Middle frontal gyrus (tissue), 1 donor: ENCODE measurements at regions not wholly inside any gene's neighbourhood (a gene's known extent, or its start where the extent isn't known, plus 50 kb on each side); places are given as distances from the start of the nearest gene placed in this dataset.
A peak's percentile ranks its signal among the peaks of the same experiment; 100 is the strongest.

Experiments used
- DNase-seq: peaks from one replicate; pipeline ENCODE4 v3.0.0-alpha.2; 2015; ENCODE audit warnings: low spot score; ENCODE audit errors: extremely low spot score

DNA sequence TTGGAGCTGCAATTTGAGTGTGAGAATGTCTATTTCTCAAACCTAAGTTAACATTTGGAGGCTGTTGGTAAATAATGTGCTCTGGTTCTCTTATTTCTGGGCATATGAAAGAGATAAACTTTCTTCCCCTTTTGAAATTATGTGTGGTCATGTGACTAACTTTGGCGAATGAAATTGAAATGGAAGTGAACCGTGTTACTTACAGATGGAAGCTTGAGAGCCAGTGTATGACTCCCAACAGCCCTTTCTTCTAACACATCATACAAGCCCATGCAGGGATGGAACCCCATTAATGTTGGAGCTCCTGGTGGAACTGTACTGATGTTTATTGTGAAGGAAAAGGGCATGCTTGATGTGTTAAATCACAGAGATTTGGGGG is 725.8 kb downstream of the TSN start:
- DNase-seq: no peak

DNA sequence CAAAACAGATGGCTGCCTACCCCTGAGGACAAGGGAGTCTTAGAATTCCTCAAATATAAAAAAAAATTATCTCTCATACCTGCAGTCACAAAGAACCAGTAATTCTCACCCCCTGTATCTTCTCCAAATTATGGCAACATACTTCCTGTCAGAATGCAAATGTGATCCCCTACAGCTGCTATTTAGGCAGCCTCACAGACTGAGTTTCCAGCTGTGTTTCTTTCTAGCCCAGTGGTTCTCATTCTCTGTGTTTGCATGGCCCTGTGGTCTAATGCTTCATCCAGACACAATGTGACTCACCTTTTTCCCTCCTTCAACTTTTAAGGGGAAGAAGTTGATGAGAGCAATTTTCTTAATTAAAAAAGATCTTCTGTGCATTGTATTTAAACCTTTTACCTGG is 726.3 kb downstream of the TSN start:
- no peak for DNase-seq

DNA sequence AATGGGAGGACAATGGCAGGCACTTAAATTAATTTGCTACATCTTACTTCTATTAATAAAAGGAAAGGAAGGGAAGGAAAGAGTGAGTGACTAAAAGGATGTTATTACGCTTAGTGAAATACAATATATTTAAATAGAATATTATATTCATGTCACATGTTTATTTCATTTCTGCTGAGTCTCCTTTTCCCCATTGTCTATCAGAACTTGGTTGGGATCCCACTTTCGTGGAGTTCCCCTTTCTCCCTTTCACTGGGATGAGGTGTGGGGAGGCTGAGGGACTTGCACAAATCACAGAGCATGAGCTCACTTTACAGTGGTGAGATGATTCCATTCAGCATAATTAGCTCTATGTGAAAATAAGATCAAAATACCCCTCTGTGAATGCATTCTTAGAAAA is 730.6 kb downstream of the TSN start:
- no peak for DNase-seq

DNA sequence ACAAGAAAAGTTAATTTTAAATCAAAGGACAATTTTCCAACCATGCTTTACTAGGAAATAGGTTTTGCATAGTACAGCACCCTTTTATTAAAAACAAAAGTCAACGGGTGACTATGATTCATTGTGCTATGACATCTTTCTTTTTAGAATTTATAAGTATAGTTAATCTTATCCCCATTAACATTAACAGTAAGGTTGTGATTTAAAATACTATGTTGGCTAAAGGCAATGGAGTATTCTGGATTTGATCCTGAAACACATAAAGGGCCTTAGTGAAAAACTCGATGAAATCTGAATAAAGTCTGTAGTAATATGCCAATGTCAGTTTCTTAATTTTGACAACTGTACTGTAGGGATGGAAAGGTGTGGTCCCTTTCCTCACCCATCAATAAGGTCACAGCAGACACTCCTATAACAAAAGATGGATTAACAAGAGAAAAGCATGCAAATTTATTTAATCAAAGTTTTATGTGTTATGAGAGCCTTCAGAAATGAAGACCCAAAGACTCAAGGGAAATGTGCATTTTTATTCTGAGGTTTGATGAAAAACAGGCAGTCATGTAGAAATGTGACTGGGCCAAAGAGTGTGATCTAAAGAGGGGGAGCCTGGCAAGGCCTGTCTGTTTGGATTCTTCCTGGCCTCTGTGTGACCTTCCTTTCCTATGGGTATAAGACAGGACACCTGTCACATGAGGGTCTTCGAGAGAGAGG is 731.4 kb downstream of the TSN start:
- no peak for DNase-seq

DNA sequence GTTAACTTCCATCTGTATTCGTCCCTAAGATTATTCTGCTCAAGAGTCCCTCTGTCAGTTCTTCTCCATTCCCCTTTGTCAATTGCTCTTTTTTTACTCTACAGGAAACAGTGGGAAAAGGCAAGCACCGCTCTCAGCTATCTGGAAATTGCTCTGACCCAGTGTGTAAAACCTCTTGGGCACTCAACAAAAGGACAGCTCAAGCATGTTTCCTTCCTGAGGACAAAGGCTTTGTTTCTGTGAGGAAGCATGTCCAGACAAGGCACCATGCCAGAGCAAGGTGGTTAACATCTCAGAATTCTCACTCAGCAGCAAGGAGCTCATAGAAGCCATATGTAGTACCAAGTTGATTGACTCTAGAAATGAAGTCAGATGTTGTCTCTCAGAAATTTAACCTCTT is 735.6 kb downstream of the TSN start:
- no peak for DNase-seq

DNA sequence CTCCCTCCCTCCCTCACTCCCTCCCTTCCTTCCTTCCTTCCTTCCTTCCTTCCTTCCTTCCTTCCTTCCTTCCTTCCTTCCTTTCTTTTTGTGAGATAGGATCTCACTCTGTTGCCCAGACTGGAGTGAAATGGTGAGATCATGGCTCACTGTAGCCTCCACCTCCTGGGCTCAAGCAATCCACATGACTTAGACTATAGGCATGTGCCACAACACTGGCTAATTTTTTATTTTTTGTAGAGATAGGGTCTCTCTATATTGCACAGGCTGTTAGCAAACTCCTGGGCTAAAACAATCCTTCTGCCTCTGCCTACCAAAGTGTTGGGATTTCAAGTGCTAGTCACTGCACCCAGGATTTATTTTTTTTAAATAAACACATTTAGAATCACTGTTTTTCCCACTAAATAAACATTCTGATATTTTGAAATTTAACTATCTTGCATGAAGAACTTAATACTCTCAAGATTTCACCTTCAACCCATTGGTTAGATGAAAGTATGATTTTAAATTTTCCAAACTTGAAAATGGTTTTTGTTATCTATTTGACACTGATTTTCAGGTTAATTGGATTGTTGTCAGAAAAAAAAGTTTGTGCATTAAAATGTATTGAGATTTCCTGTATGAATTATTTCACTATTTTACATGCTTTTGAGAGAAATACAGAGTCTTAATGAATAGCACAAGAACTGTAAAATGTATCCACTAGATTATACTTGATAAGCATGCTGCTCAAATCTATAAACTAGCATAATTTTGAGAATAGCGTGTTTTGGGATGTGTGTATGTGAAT is 745.1 kb downstream of the TSN start:
- no peak for DNase-seq

DNA sequence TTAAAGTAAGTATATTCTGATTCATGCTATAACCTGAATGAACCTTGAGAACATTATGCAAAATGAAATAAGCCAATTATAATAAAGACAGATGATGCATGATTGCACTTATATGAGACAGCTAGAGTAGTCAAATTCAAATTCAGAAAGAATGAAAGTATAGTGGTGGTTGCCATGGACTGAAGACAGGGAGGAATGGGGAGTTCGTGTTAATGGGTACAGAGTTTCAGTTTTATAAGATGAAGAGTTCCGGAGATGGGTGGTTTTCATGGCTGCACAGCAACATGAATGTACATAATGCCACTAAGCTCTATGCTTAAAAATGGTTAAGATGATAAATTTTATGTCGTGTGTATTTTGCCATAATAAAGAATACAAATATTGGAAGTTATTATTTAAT is 751.2 kb downstream of the TSN start:
- no peak for DNase-seq

DNA sequence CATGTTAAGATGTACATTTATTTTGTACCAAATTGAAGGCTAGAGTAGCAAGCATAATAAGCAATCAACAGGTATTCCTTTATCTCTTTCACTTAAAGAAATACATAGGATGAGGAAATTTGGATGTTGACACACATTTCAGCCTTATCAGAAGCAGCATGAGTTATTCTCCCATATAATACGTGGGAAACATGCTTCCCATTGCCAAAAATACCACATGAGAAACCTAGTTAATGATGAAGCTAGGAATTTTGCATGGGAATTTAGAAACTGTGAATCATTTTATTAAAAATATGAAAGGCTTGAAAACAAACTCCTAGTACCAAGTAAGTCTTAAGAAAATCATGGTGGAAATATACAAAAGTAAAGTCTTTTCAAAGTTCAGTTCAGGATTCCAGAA is 751.8 kb downstream of the TSN start:
- DNase-seq: no peak

DNA sequence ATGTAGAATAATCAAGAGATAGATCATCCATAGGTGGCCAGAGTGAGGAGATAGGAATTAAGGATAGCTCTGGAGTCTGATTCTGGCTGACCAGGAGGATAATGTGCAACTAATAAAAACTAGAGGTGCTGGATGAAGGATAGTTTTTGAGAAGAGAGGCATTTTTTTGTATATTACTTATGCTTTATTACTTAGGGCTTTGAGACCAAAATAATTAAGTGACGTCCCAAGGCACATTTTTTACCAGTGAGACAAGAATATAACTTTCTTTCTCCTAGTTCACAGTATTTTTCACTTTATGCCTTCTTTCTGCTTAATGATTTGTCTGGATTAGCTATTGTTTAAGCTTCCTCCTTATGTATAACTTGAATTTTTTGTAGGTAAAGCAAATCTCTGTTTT is 756.6 kb downstream of the TSN start:
- DNase-seq: no peak

DNA sequence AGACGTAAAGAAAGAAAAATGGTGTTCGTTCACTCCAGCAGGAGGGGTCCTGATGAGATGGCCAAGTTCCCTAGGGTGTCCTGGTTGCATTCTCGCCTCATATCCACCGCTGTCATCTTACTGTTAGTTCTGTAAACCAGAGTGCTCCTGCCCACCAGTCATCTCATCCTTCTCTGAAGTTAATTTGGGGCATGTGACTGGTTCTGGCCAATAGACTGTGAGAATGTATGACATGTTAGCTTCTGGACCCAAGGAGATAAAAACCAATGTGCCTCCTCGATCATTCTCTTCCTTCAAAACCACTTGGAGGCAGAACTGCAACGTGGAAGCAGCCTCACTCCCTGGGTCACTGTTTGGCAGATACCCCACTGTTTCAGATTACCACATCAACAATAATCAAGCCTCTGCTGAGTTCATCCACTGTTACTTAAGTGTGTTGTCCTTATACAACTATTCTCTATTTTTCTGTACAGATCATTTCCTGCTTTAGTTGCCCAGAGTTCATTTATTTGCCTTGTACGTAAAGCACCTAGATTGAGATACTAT is 759.1 kb downstream of the TSN start:
- no peak for DNase-seq

DNA sequence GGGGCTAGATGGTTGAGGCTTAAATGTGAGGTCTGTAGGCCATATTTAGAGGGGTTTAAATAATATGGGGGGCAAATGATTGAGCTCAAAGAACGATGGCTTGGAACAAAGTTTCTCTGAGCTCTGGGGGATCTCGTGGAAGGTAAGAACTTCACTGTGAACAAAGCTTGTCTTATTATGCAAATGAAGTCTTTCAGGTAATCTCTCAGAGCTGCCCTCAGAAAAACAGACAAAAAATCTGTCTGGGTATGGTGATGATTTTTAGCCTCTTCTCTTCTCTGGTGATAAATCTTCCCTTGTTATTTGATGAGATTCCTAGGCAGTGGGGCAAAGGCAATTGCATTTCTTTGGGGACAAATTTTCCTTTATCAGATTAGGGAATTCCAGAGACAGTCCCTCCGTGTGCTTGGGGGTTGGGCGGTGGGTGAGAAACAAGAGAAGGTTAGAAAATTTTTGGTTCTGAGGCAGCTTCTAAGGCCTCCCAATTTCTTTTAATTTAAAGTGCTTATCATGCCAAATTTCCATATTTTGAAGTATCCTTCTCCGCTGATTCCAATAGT is 760.4 kb downstream of the TSN start:
- DNase-seq: no peak

DNA sequence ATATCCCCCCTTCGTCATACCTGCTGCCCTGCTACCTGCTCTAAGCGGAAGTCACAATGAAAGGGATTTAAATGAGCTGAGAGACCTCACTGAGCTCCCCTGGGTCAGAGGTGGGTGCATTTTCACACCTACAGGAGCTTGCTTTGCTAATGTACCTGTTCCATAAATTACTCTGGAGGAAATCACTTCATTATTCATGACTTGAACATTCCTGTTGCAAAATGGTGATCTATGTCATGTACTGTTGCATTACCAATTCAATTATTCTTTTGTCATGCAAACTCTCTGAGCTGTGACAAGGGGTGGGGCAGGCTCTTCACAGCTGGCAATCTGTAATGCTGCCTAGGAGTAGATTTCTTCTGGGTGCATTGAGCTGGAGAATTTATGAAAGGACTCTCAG is 761.3 kb downstream of the TSN start:
- DNase-seq: no peak

DNA sequence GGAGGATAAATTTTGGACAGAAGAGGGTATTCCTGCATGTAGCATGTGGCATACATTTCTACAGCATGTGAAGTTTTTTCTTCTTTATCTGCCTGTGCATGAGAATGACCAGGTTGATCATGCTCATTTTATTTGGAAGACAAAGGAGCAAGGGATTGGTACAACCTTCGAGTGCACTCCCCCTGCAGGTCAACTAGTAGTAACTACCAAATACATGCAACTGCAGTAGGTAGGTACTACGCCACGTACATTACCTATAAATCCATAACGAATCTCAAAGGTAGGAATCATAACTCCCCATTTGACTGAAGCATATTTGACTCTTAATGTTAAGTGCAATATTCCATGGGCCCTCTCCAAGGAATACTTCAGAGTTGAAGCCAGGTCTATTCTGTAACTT is 763.9 kb downstream of the TSN start:
- no peak for DNase-seq

DNA sequence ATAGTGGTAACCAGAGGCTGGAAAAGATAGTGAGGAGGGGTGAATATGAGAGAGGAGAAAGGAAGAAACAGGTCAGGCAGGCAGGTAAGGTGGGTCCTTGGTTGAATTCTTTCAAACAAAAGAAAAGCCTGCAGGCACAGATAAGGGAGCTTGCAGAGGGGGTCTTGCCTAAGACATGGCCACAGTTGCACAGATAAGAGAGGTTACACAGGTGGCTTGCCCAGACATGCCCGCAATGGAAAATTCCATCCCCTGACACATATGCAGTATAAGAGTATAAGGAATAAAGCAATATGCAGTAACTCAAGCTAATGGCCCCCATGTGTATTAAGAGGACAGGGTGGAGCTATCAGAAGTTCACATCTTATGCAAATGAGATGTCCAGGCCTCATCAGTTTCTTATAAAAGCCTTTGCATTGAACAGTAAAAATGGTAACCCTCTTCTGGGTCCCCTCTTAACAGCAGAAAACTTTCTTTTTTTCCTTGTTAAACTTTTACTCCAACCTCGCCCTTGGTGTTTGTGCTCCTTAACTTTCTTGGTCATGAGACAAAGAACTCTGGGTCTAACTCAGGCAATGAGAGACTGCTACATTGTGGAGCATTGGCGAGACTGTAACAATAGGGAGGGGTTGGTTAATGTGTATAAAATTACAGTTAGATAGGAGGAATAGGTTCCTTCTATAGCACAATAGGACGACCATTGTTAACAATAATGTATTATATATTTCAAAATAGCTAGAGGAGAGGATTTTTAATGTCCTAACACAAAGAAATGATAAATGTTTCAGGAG is 764.6 kb downstream of the TSN start:
- no peak for DNase-seq

DNA sequence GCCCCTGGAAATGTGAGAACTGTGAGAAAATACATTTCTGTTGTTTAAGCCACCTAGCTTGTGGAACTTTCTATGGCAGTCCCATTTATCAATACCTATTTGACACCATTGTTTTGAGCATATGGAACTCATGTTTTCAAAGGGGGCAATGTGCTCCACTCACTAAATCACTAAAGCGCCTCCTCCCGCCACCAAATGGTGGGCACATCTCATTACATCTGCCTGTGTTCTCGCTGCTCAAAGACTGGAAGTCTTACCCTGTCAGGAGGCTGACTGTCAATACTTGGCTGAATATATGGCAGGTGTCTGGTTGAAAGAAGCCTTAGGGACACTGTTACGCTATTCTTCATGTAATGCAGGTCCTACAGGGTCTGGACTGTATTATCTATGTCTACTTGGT is 767.7 kb downstream of the TSN start:
- no peak for DNase-seq

DNA sequence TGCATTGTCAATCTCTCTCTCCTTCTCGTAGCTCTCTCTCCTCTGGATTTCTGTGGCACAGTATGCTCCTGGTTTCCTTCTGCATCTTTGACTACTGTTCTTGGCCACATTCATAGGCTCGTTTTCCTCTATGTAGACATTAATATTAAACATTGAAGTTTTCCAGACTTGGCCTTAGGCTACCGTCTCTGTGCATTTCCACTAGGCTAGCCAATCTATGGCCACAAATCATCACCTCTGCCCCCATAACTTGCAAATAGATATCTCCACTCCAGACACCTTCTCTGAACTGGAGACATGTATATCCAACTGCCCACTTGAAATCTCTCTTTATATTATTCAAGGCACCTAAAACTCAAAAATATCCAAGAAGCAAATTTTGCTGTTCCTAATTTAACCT is 768.5 kb downstream of the TSN start:
- no peak for DNase-seq

DNA sequence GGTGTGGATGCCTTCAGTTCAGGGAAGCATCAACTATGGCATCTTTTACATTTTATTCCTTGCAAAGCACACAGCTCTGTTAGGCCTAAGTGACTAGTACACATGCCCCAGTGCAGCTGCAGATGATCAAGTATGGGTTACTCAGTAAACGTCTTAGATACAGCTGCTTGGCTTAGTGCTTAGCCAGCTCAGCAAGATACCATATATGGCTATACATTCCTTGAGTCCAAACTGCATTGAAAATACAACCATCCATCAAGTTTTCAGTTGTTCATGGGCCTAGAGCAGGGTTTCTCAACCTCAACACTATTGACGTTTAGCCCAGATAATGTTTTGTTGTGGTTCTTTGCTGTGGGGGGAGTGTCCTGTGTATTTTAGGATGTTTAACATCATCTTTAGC is 769.9 kb downstream of the TSN start:
- no peak for DNase-seq

DNA sequence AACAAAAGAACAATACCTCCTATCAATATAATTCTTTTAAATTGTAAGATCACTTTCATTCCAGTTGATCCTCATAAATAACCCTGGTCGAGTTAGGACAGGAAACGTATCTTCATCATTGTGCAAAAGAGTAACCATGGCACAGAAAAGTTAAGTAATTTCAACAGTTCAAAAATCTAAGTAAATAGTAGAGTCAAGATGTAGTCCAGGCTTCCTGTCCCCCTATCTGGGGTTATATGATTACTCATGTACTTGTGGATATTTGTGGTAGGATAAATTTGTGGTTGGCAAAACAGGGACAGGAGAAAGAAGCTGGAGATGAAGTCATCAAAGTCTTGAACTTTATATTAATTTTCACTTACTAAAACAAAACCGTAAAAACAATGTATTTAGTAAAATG is 772.6 kb downstream of the TSN start:
- no peak for DNase-seq

DNA sequence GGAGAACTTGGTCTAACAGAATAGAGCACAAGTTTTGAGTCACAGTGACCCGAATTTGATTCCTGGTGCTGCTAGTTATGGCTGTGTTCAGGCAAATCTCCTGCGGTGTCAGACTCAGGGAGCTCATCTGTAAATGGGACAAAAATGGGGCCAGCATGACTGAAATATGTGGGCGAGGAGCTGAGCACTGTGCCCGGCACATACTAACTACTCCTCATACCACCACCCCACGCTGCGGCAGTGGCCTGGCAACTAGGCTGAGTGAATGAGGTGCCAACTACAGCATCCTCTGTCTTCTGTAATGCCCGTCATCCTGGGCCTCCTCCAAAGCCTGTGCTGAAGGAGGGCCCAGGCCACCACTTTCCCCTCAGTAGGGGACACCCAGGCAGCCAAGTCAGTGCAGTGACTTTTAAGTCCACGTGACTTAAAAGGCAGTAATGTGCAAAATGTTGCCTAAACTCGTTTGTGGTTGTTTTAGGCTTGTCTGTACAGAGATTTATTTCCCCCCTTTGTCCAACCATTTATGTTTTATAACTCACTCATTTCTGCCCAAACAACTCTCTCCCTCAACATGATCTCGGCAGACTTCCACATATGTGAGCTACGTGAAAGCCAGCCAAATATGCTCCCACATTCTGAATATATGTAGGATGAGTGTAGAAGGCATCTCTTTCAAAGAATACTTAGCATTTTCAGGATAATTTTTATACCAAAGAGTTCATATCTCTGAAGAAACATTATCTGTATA is 773.7 kb downstream of the TSN start:
- DNase-seq: peak; percentile 16

DNA sequence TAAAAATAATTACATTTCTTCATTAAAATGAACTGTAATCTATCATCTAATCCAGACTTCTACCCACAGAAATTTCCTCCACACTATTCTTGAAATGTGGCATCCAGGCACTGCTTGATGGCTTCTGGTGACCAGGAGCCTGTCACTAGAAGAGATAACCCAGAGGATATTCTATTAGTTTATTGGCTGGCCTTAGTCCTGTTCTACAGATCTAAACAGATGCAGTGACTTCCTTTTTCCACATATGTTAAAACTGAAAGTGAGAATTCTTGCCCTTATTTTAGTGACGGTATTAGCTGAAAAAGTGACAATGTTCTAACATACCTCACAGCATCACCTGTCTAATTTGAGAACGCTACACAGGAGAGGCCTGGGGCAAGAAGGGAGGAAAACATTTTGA is 775.4 kb downstream of the TSN start:
- DNase-seq: no peak
